ENCODE measurements at regions not wholly inside any gene's neighbourhood (a gene's known extent, or its start where the extent isn't known, plus 50 kb on each side); places are given as distances from the start of the nearest gene placed in this dataset.
A peak's percentile ranks its signal among the peaks of the same experiment; 100 is the strongest.

GRCh38 chr3:168470380-168470779 lies 374.7 kb upstream of the GOLIM4 start:
- H4K20me1 ChIP-seq (ENCODE audit: insufficient read depth, low read length), result no peaks in the 10 kb centered on the region
- intact Hi-C loops (cut with micrococcal nuclease; ENCODE audit: unreplicated experiment), result no loop called here
- in situ Hi-C loops (cut with HindIII; ENCODE audit: extremely low pct_ligation_motif_present, low pct_unique_long_range_greater_than_20kb), result no loop called here

More at GRCh38 chr3:168470380-168470779, 374.7 kb upstream of the GOLIM4 start:
- CTCF ChIA-PET (ENCODE audit: low intra/inter-chr PET ratio, low total read pairs), result no interaction called here
- H3K27ac ChIP-seq (ENCODE audit: extremely low read length, insufficient read depth, low read length), result no peak overlapping the region
- no peaks in the 10 kb centered on the region for H3K27me3 ChIP-seq (ENCODE audit: control insufficient read depth in 1 of 2, insufficient read depth in 2 of 2, low read length in 2 of 2)
- H3K4me3 ChIP-seq (replicated peaks in 1 of 3; ENCODE audit: insufficient read depth in 1 of 3, low read depth in 2 of 3, low read length in 3 of 3), result no peak overlapping the region
- no peak for DNase-seq (ENCODE audit: low spot score)
- 0% methylated on average over 4 of the region's 4 CpGs for WGBS (ENCODE audit: low lambda C conversion rate)
- H3K9ac ChIP-seq (ENCODE audit: insufficient read depth, low read depth, low read length), result no peak overlapping the region
- H3K36me3 ChIP-seq (replicated peaks in 1 of 2; ENCODE audit: control insufficient read depth in 1 of 2, insufficient read depth in 2 of 2, low read length in 2 of 2), result no peaks in the 10 kb centered on the region
- H3K4me2 ChIP-seq (ENCODE audit: low read depth, low read length), result no peak overlapping the region
- H2AFZ ChIP-seq (ENCODE audit: low read length), result peak overlapping the region; percentile 15
- H3K4me1 ChIP-seq (ENCODE audit: insufficient read depth, low read length), result no peaks in the 10 kb centered on the region
- FAIRE-seq, result no peak
- BruUV-seq (replicated peaks), result no TSS peak
- ATAC-seq, result no peak
- H3K79me2 ChIP-seq (ENCODE audit: insufficient read depth, low read length), result no peaks in the 10 kb centered on the region
- H3K9me3 ChIP-seq (ENCODE audit: low read length), result no peaks in the 10 kb centered on the region
- POLR2A ChIA-PET, result no interaction called here
- TF ChIP-seq ZSCAN12 (CRISPR knock-in tag; IDR thresholded peaks at IDR 0.05), result no peak
- no peak for TF ChIP-seq ZBTB14 (CRISPR knock-in tag; IDR thresholded peaks at IDR 0.05)
- TF ChIP-seq ZNF772 (CRISPR knock-in tag; IDR thresholded peaks at IDR 0.05), result no peak
- TF ChIP-seq ZFP1 (CRISPR knock-in tag; IDR thresholded peaks at IDR 0.05), result no peak
- no peak for TF ChIP-seq ZNF607 (CRISPR knock-in tag; IDR thresholded peaks at IDR 0.05; ENCODE audit: borderline replicate concordance)
- TF ChIP-seq FOXC1 (CRISPR knock-in tag; IDR thresholded peaks at IDR 0.05; ENCODE audit: borderline replicate concordance), result no peak
- TF ChIP-seq ZBTB10 (CRISPR knock-in tag; IDR thresholded peaks at IDR 0.05; ENCODE audit: borderline replicate concordance), result no peak
- TF ChIP-seq, protein P1, sequence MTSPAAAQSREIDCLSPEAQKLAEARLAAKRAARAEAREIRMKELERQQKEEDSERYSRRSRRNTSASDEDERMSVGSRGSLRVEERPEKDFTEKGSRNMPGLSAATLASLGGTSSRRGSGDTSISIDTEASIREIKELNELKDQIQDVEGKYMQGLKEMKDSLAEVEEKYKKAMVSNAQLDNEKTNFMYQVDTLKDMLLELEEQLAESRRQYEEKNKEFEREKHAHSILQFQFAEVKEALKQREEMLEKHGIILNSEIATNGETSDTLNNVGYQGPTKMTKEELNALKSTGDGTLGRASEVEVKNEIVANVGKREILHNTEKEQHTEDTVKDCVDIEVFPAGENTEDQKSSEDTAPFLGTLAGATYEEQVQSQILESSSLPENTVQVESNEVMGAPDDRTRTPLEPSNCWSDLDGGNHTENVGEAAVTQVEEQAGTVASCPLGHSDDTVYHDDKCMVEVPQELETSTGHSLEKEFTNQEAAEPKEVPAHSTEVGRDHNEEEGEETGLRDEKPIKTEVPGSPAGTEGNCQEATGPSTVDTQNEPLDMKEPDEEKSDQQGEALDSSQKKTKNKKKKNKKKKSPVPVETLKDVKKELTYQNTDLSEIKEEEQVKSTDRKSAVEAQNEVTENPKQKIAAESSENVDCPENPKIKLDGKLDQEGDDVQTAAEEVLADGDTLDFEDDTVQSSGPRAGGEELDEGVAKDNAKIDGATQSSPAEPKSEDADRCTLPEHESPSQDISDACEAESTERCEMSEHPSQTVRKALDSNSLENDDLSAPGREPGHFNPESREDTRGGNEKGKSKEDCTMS (CRISPR knock-in tag; conservative IDR thresholded peaks at IDR 0.05), result no peak
- TF ChIP-seq MYC (CRISPR knock-in tag; IDR thresholded peaks at IDR 0.05; ENCODE audit: borderline replicate concordance), result no peak
- TF ChIP-seq SMAD3 (CRISPR knock-in tag; IDR thresholded peaks at IDR 0.05), result no peak
